ENCODE measurements at regions not wholly inside any gene's neighbourhood (a gene's known extent, or its start where the extent isn't known, plus 50 kb on each side); places are given as distances from the start of the nearest gene placed in this dataset.

DNA sequence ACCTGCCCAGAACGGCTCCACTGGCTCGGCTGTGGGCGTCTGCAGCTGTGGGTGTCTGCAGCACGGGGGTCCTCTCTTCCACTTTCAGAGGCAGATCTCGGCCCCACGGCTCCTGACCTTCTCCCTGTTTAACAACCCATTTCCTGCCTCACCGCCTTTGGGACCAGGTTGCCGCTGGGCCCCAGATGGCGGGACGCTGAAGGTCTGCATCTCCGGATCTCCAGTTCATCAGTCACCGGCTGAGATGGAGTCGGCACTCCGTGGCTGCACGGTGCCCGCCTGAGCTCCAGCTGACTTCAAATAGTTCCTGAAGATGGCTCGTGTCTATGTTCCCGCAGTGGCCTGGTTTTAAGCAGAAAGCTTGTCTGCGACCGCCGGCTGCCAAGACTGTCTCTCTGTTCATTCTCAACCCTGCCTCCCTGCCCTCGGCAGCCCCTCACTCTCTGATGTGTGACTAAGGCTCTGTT lies 475.9 kb downstream of the BRD1 start:
- TF ChIP-seq ZFP37 (CRISPR knock-in tag; IDR thresholded peaks at IDR 0.05; ENCODE audit: borderline replicate concordance): no peak
- TF ChIP-seq HOXD1 (CRISPR knock-in tag; IDR thresholded peaks at IDR 0.05): no peak
- TF ChIP-seq, protein P1, sequence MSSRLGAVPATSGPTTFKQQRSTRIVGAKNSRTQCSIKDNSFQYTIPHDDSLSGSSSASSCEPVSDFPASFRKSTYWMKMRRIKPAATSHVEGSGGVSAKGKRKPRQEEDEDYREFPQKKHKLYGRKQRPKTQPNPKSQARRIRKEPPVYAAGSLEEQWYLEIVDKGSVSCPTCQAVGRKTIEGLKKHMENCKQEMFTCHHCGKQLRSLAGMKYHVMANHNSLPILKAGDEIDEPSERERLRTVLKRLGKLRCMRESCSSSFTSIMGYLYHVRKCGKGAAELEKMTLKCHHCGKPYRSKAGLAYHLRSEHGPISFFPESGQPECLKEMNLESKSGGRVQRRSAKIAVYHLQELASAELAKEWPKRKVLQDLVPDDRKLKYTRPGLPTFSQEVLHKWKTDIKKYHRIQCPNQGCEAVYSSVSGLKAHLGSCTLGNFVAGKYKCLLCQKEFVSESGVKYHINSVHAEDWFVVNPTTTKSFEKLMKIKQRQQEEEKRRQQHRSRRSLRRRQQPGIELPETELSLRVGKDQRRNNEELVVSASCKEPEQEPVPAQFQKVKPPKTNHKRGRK (CRISPR knock-in tag; IDR thresholded peaks at IDR 0.05): no peak
- TF ChIP-seq GATAD2A (CRISPR knock-in tag; IDR thresholded peaks at IDR 0.05): no peak
- no peak for TF ChIP-seq BRCA1 (CRISPR knock-in tag; IDR thresholded peaks at IDR 0.05)
- no peak for TF ChIP-seq POLR2AphosphoS2 (IDR thresholded peaks at IDR 0.05; ENCODE audit: low read depth, low read length)
- TF ChIP-seq MAZ (IDR thresholded peaks at IDR 0.05; ENCODE audit: borderline replicate concordance, low read depth, low read length): no peak
- no peak for TF ChIP-seq MAZ (CRISPR knock-in tag; IDR thresholded peaks at IDR 0.05; ENCODE audit: low read depth)
- TF ChIP-seq TMF1 (CRISPR knock-in tag; IDR thresholded peaks at IDR 0.05; ENCODE audit: low read depth): no peak
- TF ChIP-seq, protein P2, sequence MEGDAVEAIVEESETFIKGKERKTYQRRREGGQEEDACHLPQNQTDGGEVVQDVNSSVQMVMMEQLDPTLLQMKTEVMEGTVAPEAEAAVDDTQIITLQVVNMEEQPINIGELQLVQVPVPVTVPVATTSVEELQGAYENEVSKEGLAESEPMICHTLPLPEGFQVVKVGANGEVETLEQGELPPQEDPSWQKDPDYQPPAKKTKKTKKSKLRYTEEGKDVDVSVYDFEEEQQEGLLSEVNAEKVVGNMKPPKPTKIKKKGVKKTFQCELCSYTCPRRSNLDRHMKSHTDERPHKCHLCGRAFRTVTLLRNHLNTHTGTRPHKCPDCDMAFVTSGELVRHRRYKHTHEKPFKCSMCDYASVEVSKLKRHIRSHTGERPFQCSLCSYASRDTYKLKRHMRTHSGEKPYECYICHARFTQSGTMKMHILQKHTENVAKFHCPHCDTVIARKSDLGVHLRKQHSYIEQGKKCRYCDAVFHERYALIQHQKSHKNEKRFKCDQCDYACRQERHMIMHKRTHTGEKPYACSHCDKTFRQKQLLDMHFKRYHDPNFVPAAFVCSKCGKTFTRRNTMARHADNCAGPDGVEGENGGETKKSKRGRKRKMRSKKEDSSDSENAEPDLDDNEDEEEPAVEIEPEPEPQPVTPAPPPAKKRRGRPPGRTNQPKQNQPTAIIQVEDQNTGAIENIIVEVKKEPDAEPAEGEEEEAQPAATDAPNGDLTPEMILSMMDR (CRISPR knock-in tag; IDR thresholded peaks at IDR 0.05): no peak
- TF ChIP-seq ZNF333 (CRISPR knock-in tag; IDR thresholded peaks at IDR 0.05; ENCODE audit: borderline replicate concordance): no peak

Data from HepG2 (cell line).